ENCODE measurements at regions not wholly inside any gene's neighbourhood (a gene's known extent, or its start where the extent isn't known, plus 50 kb on each side); places are given as distances from the start of the nearest gene placed in this dataset.

DNA sequence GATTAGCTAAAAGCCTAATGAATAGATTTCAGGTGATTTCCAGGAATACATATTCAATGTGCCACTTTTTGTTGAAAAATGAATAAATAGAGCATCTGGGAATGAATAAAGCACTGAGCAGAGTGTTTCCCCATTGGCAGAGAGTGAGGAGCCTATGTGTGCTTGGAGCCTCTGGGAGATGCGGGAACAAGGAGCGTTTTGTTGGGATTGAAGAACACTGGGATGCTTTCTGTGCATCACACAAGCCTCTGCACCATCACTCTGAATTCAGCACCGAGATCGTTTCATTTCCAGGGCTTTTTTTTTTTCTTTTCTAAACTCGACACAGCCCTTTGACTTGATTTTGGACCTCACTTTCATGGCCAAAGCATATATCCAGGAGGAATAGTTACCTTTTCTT is 111.4 kb downstream of the BAMBI start:
- TF ChIP-seq CTCF (IDR thresholded peaks at IDR 0.05): no peak
- TF ChIP-seq POLR2A (IDR thresholded peaks at IDR 0.05): no peak

Data from esophagus squamous epithelium (tissue), 4 donors.